GM12891 (cell line): ENCODE measurements at regions not wholly inside any gene's neighbourhood (a gene's known extent, or its start where the extent isn't known, plus 50 kb on each side); places are given as distances from the start of the nearest gene placed in this dataset.

Experiments
- PAX5 ChIP-seq: IDR thresholded peaks from 2 replicates; pipeline ENCODE4 v1.6.1; 2011; ENCODE audit warnings: low read length, moderate library complexity, mild to moderate bottlenecking; ENCODE audit not compliant: insufficient read depth, severe bottlenecking
- POLR2A ChIP-seq: IDR thresholded peaks from 2 replicates; pipeline ENCODE4 v1.6.1; 2011; ENCODE audit warnings: low read depth, low read length, control low read depth
- POLR2AphosphoS5 ChIP-seq: IDR thresholded peaks from 2 replicates; pipeline ENCODE4 v1.6.1; 2011; ENCODE audit warnings: low read depth, low read length, control low read depth
- SPI1 ChIP-seq: IDR thresholded peaks from 2 replicates; pipeline ENCODE4 v1.6.1; 2011; ENCODE audit warnings: low read depth, low read length, control low read depth
- TAF1 ChIP-seq: IDR thresholded peaks from 2 replicates; pipeline ENCODE4 v1.6.1; 2011; ENCODE audit warnings: low read depth, low read length, control low read depth

- TF ChIP-seq PAX5 (no peak), POLR2A (no peak), POLR2AphosphoS5 (no peak), TAF1 (no peak), SPI1 (no peak)
Measured at GRCh38 chr3:124274051-124274450, 282.1 kb upstream of the ROPN1 start.
